Ishikawa (cell line): ENCODE measurements at regions not wholly inside any gene's neighbourhood (a gene's known extent, or its start where the extent isn't known, plus 50 kb on each side); places are given as distances from the start of the nearest gene placed in this dataset.

Experiments used
- CEBPB ChIP-seq: IDR thresholded peaks from 2 replicates; pipeline ENCODE4 v1.6.1; 2012
- CREB1 ChIP-seq: IDR thresholded peaks from 2 replicates; pipeline ENCODE4 v1.6.1; 2012; ENCODE audit warnings: low read depth
- EGR1 ChIP-seq: IDR thresholded peaks from 2 replicates; pipeline ENCODE4 v1.6.1; 2012
- RAD21 ChIP-seq: IDR thresholded peaks from 2 replicates; pipeline ENCODE4 v1.6.1; 2012; ENCODE audit warnings: low read depth
- TAF1 ChIP-seq: IDR thresholded peaks from 2 replicates; pipeline ENCODE4 v1.6.1; 2012; ENCODE audit warnings: low read depth, mild to moderate bottlenecking
- TCF12 ChIP-seq: IDR thresholded peaks from 2 replicates; pipeline ENCODE4 v1.6.1; 2012; ENCODE audit warnings: low read depth
- TEAD4 ChIP-seq: IDR thresholded peaks from 2 replicates; pipeline ENCODE4 v1.6.1; 2012
- YY1 ChIP-seq: IDR thresholded peaks from 2 replicates; pipeline ENCODE4 v1.6.1; 2012; ENCODE audit warnings: low read depth
- TF ChIP-seq, protein P1 (sequence below): IDR thresholded peaks from 2 replicates; pipeline ENCODE4 v1.6.1; 2012; ENCODE audit warnings: low read depth, mild to moderate bottlenecking
- TF ChIP-seq, protein P2 (sequence below): IDR thresholded peaks from 2 replicates; pipeline ENCODE4 v1.6.1; 2012

DNA sequence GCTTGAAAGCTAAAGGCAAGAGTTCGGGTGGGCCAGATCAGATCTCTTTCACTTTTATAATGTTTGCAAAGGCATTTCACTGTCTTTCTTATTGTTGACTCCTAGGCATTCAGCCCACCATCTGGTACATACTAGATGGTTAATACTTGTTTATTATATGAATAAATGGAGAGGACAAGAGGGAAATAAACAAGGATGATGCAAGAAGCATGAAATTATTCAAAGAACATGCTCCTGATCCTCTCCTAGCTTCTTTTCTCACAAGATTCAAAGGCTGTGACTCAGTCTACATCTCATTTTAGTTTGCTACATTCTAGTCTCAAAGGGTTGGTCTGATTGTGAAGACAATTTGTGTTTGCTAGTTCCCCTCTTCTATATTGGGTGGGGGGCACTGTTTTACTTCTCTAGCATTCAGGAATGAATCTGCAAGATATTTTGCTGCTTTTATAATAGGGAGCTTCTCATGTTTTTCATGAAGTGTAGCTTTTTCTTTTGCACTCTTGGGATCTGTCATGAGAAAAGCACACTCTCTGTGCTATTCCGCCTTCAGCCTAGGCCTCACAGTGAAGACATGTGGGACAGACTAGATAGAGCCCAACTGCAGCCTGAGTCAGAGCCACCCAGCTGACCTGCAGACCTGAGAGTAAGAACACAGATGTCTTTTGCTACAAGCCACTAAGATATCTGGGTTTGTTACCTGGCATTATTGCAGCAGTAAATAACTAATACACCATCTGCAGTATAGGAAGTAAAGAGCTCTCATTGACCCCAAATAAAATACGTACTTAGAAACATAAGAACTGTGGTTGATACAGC is 65.7 kb downstream of the PTHLH start:
- no peak for TF ChIP-seq CREB1
- TF ChIP-seq TEAD4, result no peak
- TF ChIP-seq TAF1, result no peak
- TF ChIP-seq, protein P1, sequence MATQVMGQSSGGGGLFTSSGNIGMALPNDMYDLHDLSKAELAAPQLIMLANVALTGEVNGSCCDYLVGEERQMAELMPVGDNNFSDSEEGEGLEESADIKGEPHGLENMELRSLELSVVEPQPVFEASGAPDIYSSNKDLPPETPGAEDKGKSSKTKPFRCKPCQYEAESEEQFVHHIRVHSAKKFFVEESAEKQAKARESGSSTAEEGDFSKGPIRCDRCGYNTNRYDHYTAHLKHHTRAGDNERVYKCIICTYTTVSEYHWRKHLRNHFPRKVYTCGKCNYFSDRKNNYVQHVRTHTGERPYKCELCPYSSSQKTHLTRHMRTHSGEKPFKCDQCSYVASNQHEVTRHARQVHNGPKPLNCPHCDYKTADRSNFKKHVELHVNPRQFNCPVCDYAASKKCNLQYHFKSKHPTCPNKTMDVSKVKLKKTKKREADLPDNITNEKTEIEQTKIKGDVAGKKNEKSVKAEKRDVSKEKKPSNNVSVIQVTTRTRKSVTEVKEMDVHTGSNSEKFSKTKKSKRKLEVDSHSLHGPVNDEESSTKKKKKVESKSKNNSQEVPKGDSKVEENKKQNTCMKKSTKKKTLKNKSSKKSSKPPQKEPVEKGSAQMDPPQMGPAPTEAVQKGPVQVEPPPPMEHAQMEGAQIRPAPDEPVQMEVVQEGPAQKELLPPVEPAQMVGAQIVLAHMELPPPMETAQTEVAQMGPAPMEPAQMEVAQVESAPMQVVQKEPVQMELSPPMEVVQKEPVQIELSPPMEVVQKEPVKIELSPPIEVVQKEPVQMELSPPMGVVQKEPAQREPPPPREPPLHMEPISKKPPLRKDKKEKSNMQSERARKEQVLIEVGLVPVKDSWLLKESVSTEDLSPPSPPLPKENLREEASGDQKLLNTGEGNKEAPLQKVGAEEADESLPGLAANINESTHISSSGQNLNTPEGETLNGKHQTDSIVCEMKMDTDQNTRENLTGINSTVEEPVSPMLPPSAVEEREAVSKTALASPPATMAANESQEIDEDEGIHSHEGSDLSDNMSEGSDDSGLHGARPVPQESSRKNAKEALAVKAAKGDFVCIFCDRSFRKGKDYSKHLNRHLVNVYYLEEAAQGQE, result no peak
- TF ChIP-seq, protein P2, sequence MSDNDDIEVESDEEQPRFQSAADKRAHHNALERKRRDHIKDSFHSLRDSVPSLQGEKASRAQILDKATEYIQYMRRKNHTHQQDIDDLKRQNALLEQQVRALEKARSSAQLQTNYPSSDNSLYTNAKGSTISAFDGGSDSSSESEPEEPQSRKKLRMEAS, result no peak
- no peak for TF ChIP-seq CEBPB
- no peak for TF ChIP-seq RAD21
- no peak for TF ChIP-seq EGR1
- TF ChIP-seq YY1, result no peak
- no peak for TF ChIP-seq TCF12
